ENCODE measurements at regions not wholly inside any gene's neighbourhood (a gene's known extent, or its start where the extent isn't known, plus 50 kb on each side); places are given as distances from the start of the nearest gene placed in this dataset.

DNA sequence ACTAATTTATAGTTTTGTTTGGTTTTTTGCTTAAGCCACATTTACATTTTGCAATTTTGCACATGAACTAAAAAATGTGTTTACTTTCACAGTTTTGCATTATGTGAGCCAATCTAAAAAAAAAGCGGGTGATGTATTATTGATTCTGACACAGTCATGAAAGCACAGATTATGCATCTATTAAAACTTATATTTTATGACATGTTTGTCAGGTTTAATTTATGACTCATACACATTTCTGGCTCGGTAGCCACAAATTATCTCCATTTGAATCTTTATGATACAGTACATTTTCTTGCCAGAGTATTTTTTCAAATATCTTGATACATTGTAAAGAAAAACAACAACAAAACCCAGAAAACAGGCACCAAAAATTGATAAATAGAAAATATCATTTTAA lies 280.4 kb upstream of the GRIP1 start:
- no peak for DNase-seq (ENCODE audit: low read depth, low spot score)
- H3K4me3 ChIP-seq (ENCODE audit: low read length), result no peak overlapping the region
- H3K36me3 ChIP-seq (ENCODE audit: control insufficient read depth, insufficient read depth, low read length), result no peaks in the 10 kb centered on the region
- H3K27me3 ChIP-seq (ENCODE audit: control insufficient read depth, insufficient read depth, low read length), result no peaks in the 10 kb centered on the region
- WGBS (ENCODE audit: insufficient coverage, insufficient read length), result no CpG with 5 or more reads among the region's 2 CpGs
- no peaks in the 10 kb centered on the region for H3K9me3 ChIP-seq (ENCODE audit: control insufficient read depth, insufficient read depth, low read length)
- H3K4me1 ChIP-seq (ENCODE audit: control insufficient read depth, insufficient read depth, low read length), result no peaks in the 10 kb centered on the region; the same call in 1 of the 2 replicates
- H3K27ac ChIP-seq (ENCODE audit: low read length), result no peak overlapping the region

DNA sequence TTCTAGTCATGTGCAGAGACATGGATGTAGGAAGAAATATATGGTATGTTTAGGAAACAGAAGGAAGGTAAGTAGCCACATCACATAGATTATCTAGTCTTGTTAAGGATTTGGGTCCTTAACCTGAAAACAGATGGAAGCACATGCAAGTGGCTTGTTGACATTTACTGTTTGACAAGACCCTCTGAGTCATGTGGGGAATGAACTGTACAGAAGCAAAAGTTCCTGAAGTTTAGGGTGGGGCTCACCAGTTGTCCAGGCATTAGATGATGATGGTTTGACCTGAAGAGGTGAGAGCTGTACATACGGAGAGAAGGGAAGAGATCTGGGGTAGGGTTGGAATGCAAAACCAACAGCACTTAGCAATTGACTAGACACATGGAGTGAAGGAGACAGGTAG lies 281.1 kb upstream of the GRIP1 start:
- no CpG with 5 or more reads among the region's 1 CpG for WGBS (ENCODE audit: insufficient coverage, insufficient read length)
- H3K4me1 ChIP-seq (ENCODE audit: control insufficient read depth, insufficient read depth, low read length), result no peaks in the 10 kb centered on the region; the same call in 1 of the 2 replicates
- H3K4me3 ChIP-seq (ENCODE audit: low read length), result no peak overlapping the region
- H3K9me3 ChIP-seq (ENCODE audit: control insufficient read depth, insufficient read depth, low read length), result no peaks in the 10 kb centered on the region
- no peaks in the 10 kb centered on the region for H3K36me3 ChIP-seq (ENCODE audit: control insufficient read depth, insufficient read depth, low read length)
- no peak for DNase-seq (ENCODE audit: low read depth, low spot score)
- no peaks in the 10 kb centered on the region for H3K27me3 ChIP-seq (ENCODE audit: control insufficient read depth, insufficient read depth, low read length)
- no peak overlapping the region for H3K27ac ChIP-seq (ENCODE audit: low read length)

DNA sequence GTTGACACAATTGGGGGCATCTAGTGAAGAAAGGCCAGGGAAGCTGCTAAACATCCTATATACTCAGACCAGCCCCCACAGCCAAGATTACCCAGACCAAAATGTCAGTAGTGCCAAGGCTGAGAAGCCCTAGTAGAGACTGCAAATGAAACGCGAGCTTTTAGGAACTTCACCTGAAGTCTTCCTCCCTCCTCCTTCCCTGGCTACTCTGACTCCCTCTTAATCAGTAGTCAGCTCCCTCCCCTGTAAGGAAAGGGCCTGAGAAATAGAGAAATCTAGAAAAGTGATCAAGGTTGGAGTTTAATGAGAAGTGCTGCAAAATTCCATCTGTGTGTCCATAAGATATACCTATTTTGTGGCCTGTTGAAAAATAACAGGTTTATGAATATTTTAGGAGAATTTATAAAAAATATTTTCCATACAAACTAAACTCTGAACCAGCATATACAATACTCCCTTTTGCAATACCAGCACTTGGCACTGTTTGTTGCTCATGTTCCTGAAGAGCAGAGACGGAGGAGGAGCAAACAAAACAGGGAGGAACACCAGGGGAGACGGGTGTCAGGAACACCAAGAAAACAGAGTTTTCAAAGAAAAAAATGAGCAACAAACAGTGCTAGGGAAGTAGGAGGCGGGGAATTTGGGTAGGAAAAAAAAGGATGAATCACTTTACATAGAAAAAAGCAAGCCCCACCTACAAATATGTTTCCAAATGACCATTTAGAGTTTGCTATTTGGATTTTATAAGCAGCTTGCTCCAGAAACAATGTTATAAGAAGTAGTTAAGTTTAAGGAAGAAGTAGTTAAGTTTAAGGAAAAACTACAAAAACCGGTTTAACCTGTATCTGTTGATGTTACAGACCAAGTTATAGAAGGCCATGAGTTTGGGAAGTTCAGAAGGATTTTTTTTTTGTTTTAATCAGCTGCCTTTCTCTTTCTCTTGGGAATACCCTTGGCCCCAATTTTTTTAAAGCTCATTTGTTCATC lies 282.1 kb upstream of the GRIP1 start:
- no peak for DNase-seq (ENCODE audit: low read depth, low spot score)
- Histone ChIP-seq H3K27ac (ENCODE audit: low read length) (no peak overlapping the region), H3K27me3 (ENCODE audit: control insufficient read depth, insufficient read depth, low read length) (no peaks in the 10 kb centered on the region), H3K36me3 (ENCODE audit: control insufficient read depth, insufficient read depth, low read length) (no peaks in the 10 kb centered on the region), H3K4me3 (ENCODE audit: low read length) (no peak overlapping the region), H3K9me3 (ENCODE audit: control insufficient read depth, insufficient read depth, low read length) (no peaks in the 10 kb centered on the region), H3K4me1 (ENCODE audit: control insufficient read depth, insufficient read depth, low read length) (no peaks in the 10 kb centered on the region; the same call in 1 of the 2 replicates)
- no CpG with 5 or more reads among the region's 6 CpGs for WGBS (ENCODE audit: insufficient coverage, insufficient read length)

DNA sequence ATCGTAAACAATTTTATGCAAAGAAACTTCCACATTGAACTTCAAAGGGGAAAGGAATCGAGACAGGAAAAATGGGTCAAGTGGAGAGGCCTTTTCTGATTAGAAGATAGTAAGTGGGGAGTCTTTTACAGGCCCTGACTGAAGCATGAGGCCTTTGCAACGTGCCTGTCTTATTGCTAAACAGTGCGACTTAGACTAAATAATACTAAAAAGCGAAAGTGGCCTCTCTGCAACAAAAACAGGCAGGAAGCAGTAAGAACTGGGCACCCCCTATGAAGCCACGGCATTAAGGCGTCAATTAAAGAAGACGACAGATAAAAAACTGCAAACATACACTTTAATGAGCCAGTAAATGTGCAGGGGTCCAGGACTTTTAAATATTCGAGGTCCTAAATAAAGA lies 283.4 kb upstream of the GRIP1 start:
- Histone ChIP-seq H3K9me3 (ENCODE audit: control insufficient read depth, insufficient read depth, low read length) (no peaks in the 10 kb centered on the region), H3K4me1 (ENCODE audit: control insufficient read depth, insufficient read depth, low read length) (no peaks in the 10 kb centered on the region; the same call in 1 of the 2 replicates), H3K27ac (ENCODE audit: low read length) (no peak overlapping the region), H3K4me3 (ENCODE audit: low read length) (no peak overlapping the region), H3K27me3 (ENCODE audit: control insufficient read depth, insufficient read depth, low read length) (no peaks in the 10 kb centered on the region), H3K36me3 (ENCODE audit: control insufficient read depth, insufficient read depth, low read length) (no peaks in the 10 kb centered on the region)
- no CpG with 5 or more reads among the region's 9 CpGs for WGBS (ENCODE audit: insufficient coverage, insufficient read length)
- DNase-seq (ENCODE audit: low read depth, low spot score), result no peak

DNA sequence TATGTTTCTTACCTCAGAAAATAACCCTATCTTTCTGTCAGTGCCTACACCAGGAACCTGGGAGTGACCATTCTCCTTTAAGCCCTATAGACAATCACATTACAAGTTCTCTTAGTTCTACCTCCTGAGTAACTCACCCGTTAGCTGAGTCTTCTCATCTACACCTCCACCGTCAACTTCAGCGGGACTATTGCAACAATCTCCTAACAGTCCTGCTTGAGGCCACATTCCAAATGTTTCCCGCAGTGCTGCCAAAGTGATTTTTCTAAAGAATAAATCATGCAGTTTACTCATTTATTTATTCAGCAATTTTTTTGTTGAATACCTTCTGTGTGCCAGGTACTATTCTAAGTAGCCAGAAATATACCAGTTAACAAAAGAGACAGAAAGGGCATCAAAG lies 285.0 kb upstream of the GRIP1 start:
- Histone ChIP-seq H3K9me3 (ENCODE audit: control insufficient read depth, insufficient read depth, low read length) (no peaks in the 10 kb centered on the region), H3K36me3 (ENCODE audit: control insufficient read depth, insufficient read depth, low read length) (no peaks in the 10 kb centered on the region), H3K27me3 (ENCODE audit: control insufficient read depth, insufficient read depth, low read length) (no peaks in the 10 kb centered on the region), H3K4me3 (ENCODE audit: low read length) (no peak overlapping the region), H3K4me1 (ENCODE audit: control insufficient read depth, insufficient read depth, low read length) (no peaks in the 10 kb centered on the region; the same call in 1 of the 2 replicates), H3K27ac (ENCODE audit: low read length) (no peak overlapping the region)
- no peak for DNase-seq (ENCODE audit: low read depth, low spot score)
- WGBS (ENCODE audit: insufficient coverage, insufficient read length), result no CpG with 5 or more reads among the region's 4 CpGs

DNA sequence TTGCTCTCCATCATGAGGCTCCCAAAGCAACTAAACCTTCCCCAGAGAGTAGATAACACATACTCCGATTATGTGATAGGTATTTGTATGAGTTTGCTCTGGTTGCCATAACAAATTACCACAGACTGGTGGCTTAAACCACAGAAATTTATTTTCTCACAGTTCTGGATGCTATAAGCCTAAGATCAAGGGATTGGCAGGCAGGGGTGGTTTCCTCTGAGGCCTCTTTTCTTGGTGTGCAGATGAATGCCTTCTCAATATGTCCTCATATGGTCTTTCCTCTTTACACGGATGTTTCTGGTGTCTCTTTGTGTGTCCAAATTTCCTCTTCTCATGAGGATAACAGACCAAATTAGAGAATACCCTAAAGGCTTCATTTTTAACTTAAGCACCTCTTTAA lies 285.8 kb upstream of the GRIP1 start:
- no CpG with 5 or more reads among the region's 2 CpGs for WGBS (ENCODE audit: insufficient coverage, insufficient read length)
- H3K4me1 ChIP-seq (ENCODE audit: control insufficient read depth, insufficient read depth, low read length), result no peaks in the 10 kb centered on the region; the same call in 1 of the 2 replicates

DNA sequence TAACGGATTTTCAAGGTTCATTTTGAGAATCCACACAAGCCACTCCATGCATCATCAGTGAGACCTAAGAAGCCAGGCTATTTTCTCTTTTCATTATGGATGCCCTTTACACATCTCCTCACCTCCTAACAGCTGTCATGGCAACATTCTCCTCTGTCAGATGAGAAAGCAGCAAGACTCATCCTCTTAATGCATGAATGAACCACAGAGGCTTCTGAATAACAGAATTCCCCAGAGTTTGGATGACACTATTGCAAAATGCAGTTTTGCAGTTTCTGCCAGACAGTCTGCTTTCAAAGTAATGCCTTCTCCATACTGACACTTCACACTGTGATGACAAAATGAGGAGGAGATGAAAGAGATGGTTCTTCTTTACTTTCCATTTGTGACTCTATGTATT lies 286.7 kb upstream of the GRIP1 start:
- no CpG with 5 or more reads among the region's 1 CpG for WGBS (ENCODE audit: insufficient coverage, insufficient read length)
- H3K4me3 ChIP-seq (ENCODE audit: low read length), result no peak overlapping the region
- no peaks in the 10 kb centered on the region for H3K27me3 ChIP-seq (ENCODE audit: control insufficient read depth, insufficient read depth, low read length)
- H3K9me3 ChIP-seq (ENCODE audit: control insufficient read depth, insufficient read depth, low read length), result no peaks in the 10 kb centered on the region
- no peaks in the 10 kb centered on the region for H3K36me3 ChIP-seq (ENCODE audit: control insufficient read depth, insufficient read depth, low read length)
- no peaks in the 10 kb centered on the region for H3K4me1 ChIP-seq (ENCODE audit: control insufficient read depth, insufficient read depth, low read length)
- DNase-seq (ENCODE audit: low read depth, low spot score), result no peak
- H3K27ac ChIP-seq (ENCODE audit: low read length), result no peak overlapping the region

More for the DNA sequence above, 285.8 kb upstream of the GRIP1 start:
- Histone ChIP-seq H3K9me3 (ENCODE audit: control insufficient read depth, insufficient read depth, low read length) (no peaks in the 10 kb centered on the region), H3K27ac (ENCODE audit: low read length) (no peak overlapping the region), H3K27me3 (ENCODE audit: control insufficient read depth, insufficient read depth, low read length) (no peaks in the 10 kb centered on the region), H3K4me3 (ENCODE audit: low read length) (no peak overlapping the region), H3K36me3 (ENCODE audit: control insufficient read depth, insufficient read depth, low read length) (no peaks in the 10 kb centered on the region)
- DNase-seq (ENCODE audit: low read depth, low spot score), result no peak

DNA sequence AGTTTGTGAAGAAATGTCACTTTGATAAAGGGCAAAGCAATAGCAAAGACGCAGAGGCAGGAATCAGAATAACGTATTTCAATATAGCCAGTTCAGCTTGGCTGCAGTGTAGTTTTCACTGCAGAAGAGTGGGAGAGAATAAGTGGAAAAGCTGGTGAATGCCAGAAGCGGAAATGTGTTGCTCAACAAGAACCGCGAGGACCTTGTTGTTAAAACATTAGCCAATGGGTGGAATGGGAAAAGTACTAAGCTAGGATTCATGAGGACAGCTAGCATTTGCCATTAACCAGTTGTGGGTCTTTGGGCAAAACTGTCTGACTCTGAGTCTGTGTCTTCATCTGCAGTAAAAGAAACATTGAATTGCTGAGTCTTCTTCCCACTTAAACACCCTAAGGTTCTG lies 292.9 kb upstream of the GRIP1 start:
- H3K27ac ChIP-seq (ENCODE audit: low read length), result no peak overlapping the region
- no CpG with 5 or more reads among the region's 5 CpGs for WGBS (ENCODE audit: insufficient coverage, insufficient read length)
- H3K4me1 ChIP-seq (ENCODE audit: control insufficient read depth, insufficient read depth, low read length), result no peaks in the 10 kb centered on the region
- no peaks in the 10 kb centered on the region for H3K9me3 ChIP-seq (ENCODE audit: control insufficient read depth, insufficient read depth, low read length)
- no peak for DNase-seq (ENCODE audit: low read depth, low spot score)
- H3K27me3 ChIP-seq (ENCODE audit: control insufficient read depth, insufficient read depth, low read length), result no peaks in the 10 kb centered on the region
- H3K36me3 ChIP-seq (ENCODE audit: control insufficient read depth, insufficient read depth, low read length), result no peaks in the 10 kb centered on the region
- no peak overlapping the region for H3K4me3 ChIP-seq (ENCODE audit: low read length)

DNA sequence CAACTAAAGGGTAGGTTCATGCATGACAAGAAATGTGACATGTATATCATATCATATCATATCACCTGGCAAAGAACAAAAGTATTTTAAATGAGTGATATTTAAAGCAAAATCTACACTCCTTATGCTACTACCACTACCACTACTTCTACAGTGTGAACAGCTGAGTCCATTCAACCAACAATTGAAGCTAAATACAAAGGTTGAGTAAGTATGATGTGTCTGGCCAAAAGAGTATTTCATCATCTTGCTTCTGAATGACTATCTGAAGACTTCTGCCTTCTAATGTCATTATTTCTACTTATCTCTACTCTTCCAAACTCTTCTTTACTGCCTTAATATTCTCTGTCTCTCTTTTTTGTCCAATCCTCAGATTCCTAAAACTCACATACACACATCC lies 292.6 kb upstream of the CAND1 start:
- DNase-seq (ENCODE audit: low read depth, low spot score), result no peak
- Histone ChIP-seq H3K36me3 (ENCODE audit: control insufficient read depth, insufficient read depth, low read length) (no peaks in the 10 kb centered on the region), H3K27ac (ENCODE audit: low read length) (no peak overlapping the region), H3K4me1 (ENCODE audit: control insufficient read depth, insufficient read depth, low read length) (0 out of 2 replicates have a peak, but pooled peaks cover 1% of the 10 kb centered on the region), H3K9me3 (ENCODE audit: control insufficient read depth, insufficient read depth, low read length) (no peaks in the 10 kb centered on the region), H3K4me3 (ENCODE audit: low read length) (no peak overlapping the region), H3K27me3 (ENCODE audit: control insufficient read depth, insufficient read depth, low read length) (no peaks in the 10 kb centered on the region)

DNA sequence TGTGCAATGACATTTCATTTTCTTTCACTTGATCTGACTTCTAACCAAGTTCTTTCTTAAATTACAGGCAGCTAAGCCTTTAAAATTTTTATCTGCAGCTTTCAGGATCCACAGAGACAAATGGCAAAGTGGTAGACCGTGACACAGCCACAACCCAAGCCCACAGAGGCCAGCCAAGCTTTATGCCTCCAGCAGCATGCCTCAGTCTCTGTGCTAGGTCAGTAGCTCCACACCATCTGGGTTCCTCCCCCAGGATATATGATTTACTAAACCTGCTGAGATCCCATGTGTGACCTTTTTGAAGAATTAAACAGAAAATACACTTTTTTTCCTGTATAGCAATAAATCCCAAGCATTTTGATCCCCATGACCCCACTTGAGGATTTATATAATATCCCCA lies 290.4 kb upstream of the CAND1 start:
- no peak overlapping the region for H3K4me3 ChIP-seq (ENCODE audit: low read length)
- no CpG with 5 or more reads among the region's 1 CpG for WGBS (ENCODE audit: insufficient coverage, insufficient read length)

DNA sequence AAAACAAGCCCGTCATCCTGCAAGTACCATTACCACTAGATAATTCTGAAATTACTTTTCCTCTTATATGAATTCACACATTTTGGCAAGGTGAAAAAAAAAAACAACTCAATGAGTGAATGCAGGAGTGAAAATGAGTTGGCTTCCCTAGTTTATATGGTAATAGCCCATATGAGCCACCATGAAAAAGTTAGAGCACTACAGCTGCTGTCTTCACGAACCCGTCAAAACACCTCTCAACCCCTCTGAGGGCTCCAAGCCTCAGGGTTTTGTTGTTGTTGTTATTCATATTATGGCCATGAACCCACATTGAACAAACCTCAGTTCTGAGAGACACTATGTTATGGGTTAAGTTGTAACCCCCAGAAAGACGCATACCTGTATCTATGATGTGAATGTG lies 289.9 kb upstream of the CAND1 start:
- no CpG with 5 or more reads among the region's 4 CpGs for WGBS (ENCODE audit: insufficient coverage, insufficient read length)
- no peaks in the 10 kb centered on the region for H3K9me3 ChIP-seq (ENCODE audit: control insufficient read depth, insufficient read depth, low read length)

More for the DNA sequence above, 290.4 kb upstream of the CAND1 start:
- no peak for DNase-seq (ENCODE audit: low read depth, low spot score)
- Histone ChIP-seq H3K4me1 (ENCODE audit: control insufficient read depth, insufficient read depth, low read length) (0 out of 2 replicates have a peak, but pooled peaks cover 1% of the 10 kb centered on the region), H3K9me3 (ENCODE audit: control insufficient read depth, insufficient read depth, low read length) (no peaks in the 10 kb centered on the region), H3K36me3 (ENCODE audit: control insufficient read depth, insufficient read depth, low read length) (no peaks in the 10 kb centered on the region), H3K27ac (ENCODE audit: low read length) (no peak overlapping the region), H3K27me3 (ENCODE audit: control insufficient read depth, insufficient read depth, low read length) (no peaks in the 10 kb centered on the region)

More for the DNA sequence above, 289.9 kb upstream of the CAND1 start:
- no peaks in the 10 kb centered on the region for H3K27me3 ChIP-seq (ENCODE audit: control insufficient read depth, insufficient read depth, low read length)
- H3K27ac ChIP-seq (ENCODE audit: low read length), result no peak overlapping the region
- H3K36me3 ChIP-seq (ENCODE audit: control insufficient read depth, insufficient read depth, low read length), result no peaks in the 10 kb centered on the region
- H3K4me3 ChIP-seq (ENCODE audit: low read length), result no peak overlapping the region
- 0 out of 2 replicates have a peak, but pooled peaks cover 1% of the 10 kb centered on the region for H3K4me1 ChIP-seq (ENCODE audit: control insufficient read depth, insufficient read depth, low read length)
- DNase-seq (ENCODE audit: low read depth, low spot score), result no peak
